Cardiac muscle cell (in vitro differentiated cells and primary cell): ENCODE measurements at regions not wholly inside any gene's neighbourhood (a gene's known extent, or its start where the extent isn't known, plus 50 kb on each side); places are given as distances from the start of the nearest gene placed in this dataset.
A peak's percentile ranks its signal among the peaks of the same experiment; 100 is the strongest.

Experiments
- DNase-seq, 2 donors: peaks; one replicate each; pipeline versions ENCODE4 v3.0.0 to v3.0.0-alpha.2; 2010 to 2017; ENCODE audit warnings: low read depth in 1 of 2, low spot score in 1 of 2
- H3K27ac ChIP-seq: fragments of 200-600 bp; sonication (generic); 2 replicates; pipeline ENCODE4 v1.5.1; 2016
- H3K27me3 ChIP-seq: fragments of 200-600 bp; sonication (generic); 2 replicates; pipeline ENCODE4 v1.6.0; 2016; ENCODE audit warnings: control low read depth
- H3K36me3 ChIP-seq: fragments of 200-600 bp; sonication (generic); 2 replicates; pipeline ENCODE4 v1.5.1; 2016; ENCODE audit warnings: control low read depth
- H3K4me1 ChIP-seq: fragments of 200-600 bp; sonication (generic); 2 replicates; pipeline ENCODE4 v1.8.1; 2017; ENCODE audit warnings: low read depth, mild to moderate bottlenecking, mixed run types
- H3K4me3 ChIP-seq: fragments of 200-600 bp; sonication (generic); 2 replicates; pipeline ENCODE4 v1.5.1; 2016; ENCODE audit warnings: mild to moderate bottlenecking
- H3K9me3 ChIP-seq: fragments of 200-600 bp; sonication (generic); 2 replicates; pipeline ENCODE4 v1.5.1; 2017; ENCODE audit warnings: low read depth, mild to moderate bottlenecking, control low read depth
- TF ChIP-seq, protein P1 (sequence below): IDR thresholded peaks from 2 replicates; pipeline ENCODE4 v1.5.1; 2012; ENCODE audit warnings: low read depth, mild to moderate bottlenecking, low read length

DNA sequence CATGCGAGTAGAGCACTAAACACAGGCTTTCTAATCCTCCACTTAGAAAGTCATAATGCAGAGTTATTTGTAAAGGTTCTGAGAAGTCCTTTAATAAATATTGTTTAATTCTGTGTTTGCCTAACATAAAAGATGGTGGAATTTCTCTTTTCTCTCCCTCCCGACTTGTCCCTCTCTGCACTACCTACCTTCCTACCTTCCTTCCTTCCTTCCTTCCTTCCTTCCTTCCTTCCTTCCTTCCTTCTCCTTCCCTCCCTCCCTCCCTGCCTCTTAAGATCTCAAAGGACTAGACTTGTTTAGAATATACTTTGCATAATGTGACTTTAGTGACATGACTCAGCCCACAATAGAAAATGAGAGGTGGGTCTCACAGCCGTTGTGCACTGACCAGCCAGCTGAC is 156.3 kb upstream of the TAPT1 start:
- no peak overlapping the region for H3K4me3 ChIP-seq
- no peaks in the 10 kb centered on the region for H3K4me1 ChIP-seq
- DNase-seq, result no peak
- no peaks in the 10 kb centered on the region for H3K9me3 ChIP-seq
- H3K27me3 ChIP-seq, result no peaks in the 10 kb centered on the region
- no peak overlapping the region for H3K27ac ChIP-seq
- H3K36me3 ChIP-seq, result no peaks in the 10 kb centered on the region
- TF ChIP-seq, protein P1, sequence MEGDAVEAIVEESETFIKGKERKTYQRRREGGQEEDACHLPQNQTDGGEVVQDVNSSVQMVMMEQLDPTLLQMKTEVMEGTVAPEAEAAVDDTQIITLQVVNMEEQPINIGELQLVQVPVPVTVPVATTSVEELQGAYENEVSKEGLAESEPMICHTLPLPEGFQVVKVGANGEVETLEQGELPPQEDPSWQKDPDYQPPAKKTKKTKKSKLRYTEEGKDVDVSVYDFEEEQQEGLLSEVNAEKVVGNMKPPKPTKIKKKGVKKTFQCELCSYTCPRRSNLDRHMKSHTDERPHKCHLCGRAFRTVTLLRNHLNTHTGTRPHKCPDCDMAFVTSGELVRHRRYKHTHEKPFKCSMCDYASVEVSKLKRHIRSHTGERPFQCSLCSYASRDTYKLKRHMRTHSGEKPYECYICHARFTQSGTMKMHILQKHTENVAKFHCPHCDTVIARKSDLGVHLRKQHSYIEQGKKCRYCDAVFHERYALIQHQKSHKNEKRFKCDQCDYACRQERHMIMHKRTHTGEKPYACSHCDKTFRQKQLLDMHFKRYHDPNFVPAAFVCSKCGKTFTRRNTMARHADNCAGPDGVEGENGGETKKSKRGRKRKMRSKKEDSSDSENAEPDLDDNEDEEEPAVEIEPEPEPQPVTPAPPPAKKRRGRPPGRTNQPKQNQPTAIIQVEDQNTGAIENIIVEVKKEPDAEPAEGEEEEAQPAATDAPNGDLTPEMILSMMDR, result no peak

DNA sequence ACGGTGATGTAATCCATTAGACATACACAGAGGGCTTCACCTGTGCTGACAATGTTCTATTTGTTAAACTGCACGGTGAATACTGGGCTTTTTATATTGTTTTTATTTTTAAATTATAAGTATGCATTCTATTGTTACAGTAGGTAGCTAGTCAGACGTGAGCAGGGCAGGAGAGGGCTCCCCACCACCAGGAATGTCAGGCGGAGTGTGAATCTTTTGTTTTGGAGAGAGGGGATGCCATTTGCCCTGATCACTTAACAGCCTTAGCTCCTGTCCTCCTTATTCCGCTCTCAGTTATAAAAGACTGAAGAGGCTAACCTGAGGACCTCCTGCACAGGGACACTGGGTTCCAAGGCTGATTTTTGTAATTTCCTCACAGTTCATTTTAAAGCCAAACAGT is 151.6 kb upstream of the TAPT1 start:
- DNase-seq, result no peak

DNA sequence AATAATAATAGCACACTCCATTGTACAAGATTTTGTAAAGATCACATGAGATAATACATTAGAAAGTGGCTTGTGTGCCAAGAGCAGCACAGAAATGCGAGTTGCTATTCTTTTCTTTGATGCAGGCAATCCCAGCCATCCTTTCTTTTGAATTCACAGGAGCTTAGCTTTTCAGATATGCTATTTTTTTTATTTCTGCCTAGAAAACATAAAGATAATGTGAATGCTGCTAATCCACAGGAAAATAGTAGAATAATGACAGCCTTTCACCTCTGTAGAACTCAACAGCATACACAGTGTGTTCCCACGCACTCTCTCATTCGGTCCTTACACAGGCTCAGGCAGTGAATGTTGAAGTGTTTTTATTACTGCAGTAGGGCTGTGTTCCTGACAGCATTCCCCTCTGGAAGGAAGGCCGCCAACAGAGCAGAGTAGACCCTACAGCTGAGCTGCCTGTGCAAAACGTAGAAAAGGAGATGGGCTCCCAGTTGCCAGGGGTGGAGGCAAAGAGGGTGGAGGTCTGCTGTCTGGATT is 138.8 kb upstream of the TAPT1 start:
- no peaks in the 10 kb centered on the region for H3K9me3 ChIP-seq
- H3K27me3 ChIP-seq, result no peaks in the 10 kb centered on the region
- no peaks in the 10 kb centered on the region for H3K4me1 ChIP-seq
- H3K27ac ChIP-seq, result no peak overlapping the region
- peak in 1 of 2 donors; percentile 5 for DNase-seq
- H3K4me3 ChIP-seq, result no peak overlapping the region
- TF ChIP-seq, protein P1, result no peak
- no peaks in the 10 kb centered on the region for H3K36me3 ChIP-seq

More for the DNA sequence above, 151.6 kb upstream of the TAPT1 start:
- no peaks in the 10 kb centered on the region for H3K9me3 ChIP-seq
- H3K27ac ChIP-seq, result no peak overlapping the region
- TF ChIP-seq, protein P1, result no peak
- no peak overlapping the region for H3K4me3 ChIP-seq
- no peaks in the 10 kb centered on the region for H3K27me3 ChIP-seq
- no peaks in the 10 kb centered on the region for H3K4me1 ChIP-seq
- no peaks in the 10 kb centered on the region for H3K36me3 ChIP-seq

DNA sequence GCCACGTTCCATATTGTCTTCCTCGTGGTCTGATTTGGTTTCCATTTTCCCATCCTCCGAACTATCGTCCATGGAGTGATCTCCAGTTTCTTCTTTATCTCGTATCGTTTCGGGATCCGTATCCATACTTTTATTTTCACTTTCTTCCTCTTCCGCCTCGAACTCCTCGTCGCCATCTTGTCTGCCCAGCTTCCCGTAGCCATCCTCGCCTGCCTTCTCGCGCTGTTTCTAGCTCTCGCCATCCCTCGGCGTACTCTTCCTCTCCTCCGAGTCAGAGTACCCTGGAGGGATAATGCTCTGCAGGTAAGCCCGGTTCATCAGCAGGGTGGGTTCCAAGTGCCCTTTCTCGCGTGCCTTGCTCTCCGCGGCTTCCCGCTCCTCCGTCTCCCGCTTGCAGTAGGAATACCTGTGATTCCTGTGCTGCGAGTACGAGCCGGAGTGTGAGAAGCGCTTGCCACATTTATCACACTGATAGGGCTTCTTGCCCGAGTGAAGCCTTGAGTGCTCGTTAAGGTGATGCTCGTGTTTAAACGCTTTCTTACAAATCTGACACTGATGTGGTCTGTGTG is 134.5 kb upstream of the TAPT1 start:
- H3K36me3 ChIP-seq, result no peaks in the 10 kb centered on the region
- H3K4me1 ChIP-seq, result no peaks in the 10 kb centered on the region
- H3K4me3 ChIP-seq, result no peak overlapping the region
- TF ChIP-seq, protein P1, result no peak
- no peak for DNase-seq
- no peaks in the 10 kb centered on the region for H3K27me3 ChIP-seq
- H3K27ac ChIP-seq, result no peak overlapping the region
- H3K9me3 ChIP-seq, result no peaks in the 10 kb centered on the region

DNA sequence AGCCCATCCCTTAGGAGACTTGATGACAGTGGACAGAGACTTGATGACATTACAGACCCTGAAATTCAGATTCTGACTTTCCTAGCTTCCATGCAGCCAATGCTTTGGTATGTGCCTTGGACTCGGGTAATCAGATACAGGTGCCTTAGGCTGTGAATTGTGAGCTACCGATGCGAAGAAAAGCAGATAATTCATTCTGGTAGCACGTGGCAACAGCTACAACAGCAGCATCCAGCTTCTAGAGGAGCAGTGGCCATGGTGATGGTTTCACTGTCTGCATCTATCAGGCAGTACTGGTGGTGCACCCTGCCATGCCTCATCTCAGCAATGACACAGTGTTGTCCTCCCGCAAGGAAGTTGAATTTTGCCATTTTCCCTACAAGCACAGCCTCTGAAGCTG is 126.9 kb upstream of the TAPT1 start:
- H3K4me3 ChIP-seq, result no peak overlapping the region
- DNase-seq, result no peak
- H3K27ac ChIP-seq, result no peak overlapping the region
- no peaks in the 10 kb centered on the region for H3K27me3 ChIP-seq
- no peaks in the 10 kb centered on the region for H3K4me1 ChIP-seq
- no peaks in the 10 kb centered on the region for H3K9me3 ChIP-seq
- no peaks in the 10 kb centered on the region for H3K36me3 ChIP-seq
- TF ChIP-seq, protein P1, result no peak
